IPS DF 6.9 (cell line): ENCODE measurements at regions not wholly inside any gene's neighbourhood (a gene's known extent, or its start where the extent isn't known, plus 50 kb on each side); places are given as distances from the start of the nearest gene placed in this dataset.

Source experiments
- DNase-seq: peaks from one replicate; pipeline ENCODE4 v3.0.0-alpha.2; 2013; ENCODE audit warnings: low read depth, low spot score
- H3K27ac ChIP-seq: one replicate; pipeline ENCODE4 v1.5.1; 2013; ENCODE audit warnings: low read length, control low read depth
- H3K27me3 ChIP-seq: 2 replicates; pipeline ENCODE4 v1.6.1; 2013; ENCODE audit warnings: mild to moderate bottlenecking, low read length; ENCODE audit not compliant: control insufficient read depth, insufficient read depth
- H3K36me3 ChIP-seq: 2 replicates; pipeline ENCODE4 v1.6.1; 2013; ENCODE audit warnings: low read length; ENCODE audit not compliant: control insufficient read depth, insufficient read depth
- H3K4me1 ChIP-seq: 2 replicates; pipeline ENCODE4 v1.6.1; 2013; ENCODE audit warnings: low read length; ENCODE audit not compliant: control insufficient read depth, insufficient read depth
- H3K4me3 ChIP-seq: 2 replicates; pipeline ENCODE4 v1.5.1; 2013; ENCODE audit warnings: mild to moderate bottlenecking, low read length
- H3K9me3 ChIP-seq: 2 replicates; pipeline ENCODE4 v1.6.1; 2013; ENCODE audit warnings: low read length, inconsistent platforms; ENCODE audit not compliant: control insufficient read depth, insufficient read depth
- WGBS: extraction: QIAGEN DNeasy Blood & Tissue Kit; methylation state at CpG from one replicate; pipeline ENCODE4 v1.1.7; 2013; ENCODE audit warnings: mixed read lengths, missing lambda C conversion rate; ENCODE audit not compliant: insufficient read length, insufficient coverage; 5-methylcytosine and 5-hydroxymethylcytosine counted together

DNA sequence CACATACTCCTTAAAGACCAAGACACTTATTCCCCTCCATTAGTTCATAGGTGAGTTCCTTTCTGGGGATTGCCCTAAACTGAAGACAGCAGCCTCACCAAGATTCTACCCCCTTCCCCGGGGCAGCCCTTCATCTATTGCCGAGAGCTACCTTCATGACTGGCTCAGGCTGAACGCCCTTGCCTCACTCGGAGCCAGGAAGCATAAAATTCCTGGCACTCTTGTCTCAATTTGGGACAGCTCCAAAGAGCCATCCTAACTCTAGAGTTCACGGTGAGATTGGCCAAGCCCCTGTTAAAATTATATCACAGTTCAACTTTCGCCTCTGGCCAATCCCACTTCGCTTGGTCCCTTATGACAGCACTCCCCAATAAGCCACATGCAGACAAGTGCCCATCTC lies 113.0 kb upstream of the PROX1 start:
- Histone ChIP-seq H3K4me1 (no peaks in the 10 kb centered on the region), H3K36me3 (no peaks in the 10 kb centered on the region), H3K4me3 (no peak overlapping the region), H3K27me3 (no peaks in the 10 kb centered on the region), H3K27ac (no peak overlapping the region), H3K9me3 (no peaks in the 10 kb centered on the region)
- DNase-seq = no peak
- WGBS = no CpG with 5 or more reads among the region's 7 CpGs

DNA sequence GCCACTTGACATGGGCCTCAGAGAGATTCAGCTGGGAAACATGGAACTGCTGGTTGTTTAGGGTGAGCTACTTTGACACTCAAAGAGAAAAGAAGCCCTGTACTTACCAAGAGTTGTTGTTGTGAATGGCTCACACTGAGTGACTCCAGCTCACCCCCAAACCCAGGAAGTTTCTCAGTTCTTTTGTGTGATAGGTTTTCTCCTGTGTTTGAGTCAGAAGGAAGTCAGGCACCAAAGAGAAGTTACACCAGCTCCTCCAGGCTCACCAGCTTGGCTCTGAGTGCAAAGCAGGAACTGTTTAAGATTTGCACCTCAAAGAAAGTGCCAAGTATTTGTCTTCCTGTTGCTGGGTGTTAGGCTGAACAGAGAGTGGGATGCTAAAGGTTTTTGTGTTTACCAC lies 111.2 kb upstream of the PROX1 start:
- no peak for DNase-seq
- no peak overlapping the region for H3K27ac ChIP-seq
- H3K36me3 ChIP-seq = no peaks in the 10 kb centered on the region
- no peaks in the 10 kb centered on the region for H3K27me3 ChIP-seq
- no peaks in the 10 kb centered on the region for H3K4me1 ChIP-seq
- no peaks in the 10 kb centered on the region for H3K9me3 ChIP-seq
- H3K4me3 ChIP-seq = no peak overlapping the region

DNA sequence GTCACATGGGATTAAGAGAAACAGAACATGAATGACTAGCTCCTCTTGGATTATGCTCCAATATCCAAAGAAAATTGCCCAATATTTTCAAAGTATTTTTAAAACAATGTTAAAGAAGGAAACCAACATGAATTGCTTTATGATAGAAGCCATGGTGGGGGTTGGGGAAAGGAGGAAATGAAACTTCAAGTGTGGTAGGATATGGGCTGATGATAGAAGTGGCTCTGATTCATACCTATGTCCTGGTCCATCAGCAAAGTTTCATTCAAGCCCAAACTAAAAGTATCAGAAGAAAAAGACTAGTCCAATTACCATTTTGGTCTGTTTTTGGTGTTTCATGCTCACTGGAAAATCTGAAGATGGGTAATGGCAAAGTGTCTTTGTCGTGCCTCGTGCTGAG lies 104.2 kb upstream of the PROX1 start:
- Histone ChIP-seq H3K4me1 (no peaks in the 10 kb centered on the region), H3K27ac (no peak overlapping the region), H3K9me3 (no peaks in the 10 kb centered on the region), H3K4me3 (no peak overlapping the region), H3K27me3 (no peaks in the 10 kb centered on the region), H3K36me3 (no peaks in the 10 kb centered on the region)
- no peak for DNase-seq
- WGBS = no CpG with 5 or more reads among the region's 2 CpGs

DNA sequence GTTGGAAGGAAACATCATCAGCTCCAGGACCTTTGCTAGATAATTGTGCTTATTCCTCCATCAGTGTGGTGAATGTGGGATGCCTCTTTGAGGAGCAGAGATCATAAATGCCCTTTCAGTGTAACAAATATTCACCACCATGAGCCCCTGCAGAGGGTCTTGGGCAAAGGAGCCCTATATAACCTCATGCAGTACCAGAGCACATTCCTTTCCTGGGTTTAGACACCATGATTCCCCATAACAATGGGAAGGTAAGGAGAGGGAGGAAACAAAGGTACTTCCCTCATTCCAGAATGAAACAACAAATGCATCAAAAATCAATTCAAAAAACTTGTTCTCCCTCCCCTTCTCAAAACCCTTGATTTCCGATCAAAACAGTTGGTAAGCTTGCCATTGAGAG lies 103.4 kb upstream of the PROX1 start:
- H3K4me1 ChIP-seq = no peaks in the 10 kb centered on the region
- no peaks in the 10 kb centered on the region for H3K9me3 ChIP-seq
- H3K36me3 ChIP-seq = no peaks in the 10 kb centered on the region
- no peak overlapping the region for H3K4me3 ChIP-seq
- WGBS = no CpG with 5 or more reads among the region's 1 CpG
- H3K27me3 ChIP-seq = no peaks in the 10 kb centered on the region
- no peak for DNase-seq
- H3K27ac ChIP-seq = no peak overlapping the region

DNA sequence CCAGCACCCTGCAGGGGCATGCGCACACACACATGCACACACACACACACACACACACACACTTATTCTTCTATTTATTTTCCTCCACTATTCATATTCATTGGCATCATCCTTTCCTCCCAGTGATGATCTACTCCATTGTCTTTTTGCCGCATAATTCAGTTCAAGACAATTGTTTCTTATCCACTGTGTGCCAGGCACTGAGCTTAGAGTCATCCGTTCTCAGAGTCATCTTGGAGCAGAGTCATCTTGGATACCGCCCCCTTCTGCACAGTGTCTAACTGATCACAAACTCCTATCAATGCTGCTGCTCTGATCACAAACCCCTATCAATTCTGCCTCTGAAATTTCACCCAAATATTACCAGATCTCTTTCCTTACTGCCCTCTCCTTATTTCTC lies 102.8 kb upstream of the PROX1 start:
- Histone ChIP-seq H3K27ac (no peak overlapping the region), H3K9me3 (no peaks in the 10 kb centered on the region), H3K27me3 (no peaks in the 10 kb centered on the region), H3K36me3 (no peaks in the 10 kb centered on the region), H3K4me1 (no peaks in the 10 kb centered on the region), H3K4me3 (no peak overlapping the region)
- no CpG with 5 or more reads among the region's 4 CpGs for WGBS
- DNase-seq = no peak

DNA sequence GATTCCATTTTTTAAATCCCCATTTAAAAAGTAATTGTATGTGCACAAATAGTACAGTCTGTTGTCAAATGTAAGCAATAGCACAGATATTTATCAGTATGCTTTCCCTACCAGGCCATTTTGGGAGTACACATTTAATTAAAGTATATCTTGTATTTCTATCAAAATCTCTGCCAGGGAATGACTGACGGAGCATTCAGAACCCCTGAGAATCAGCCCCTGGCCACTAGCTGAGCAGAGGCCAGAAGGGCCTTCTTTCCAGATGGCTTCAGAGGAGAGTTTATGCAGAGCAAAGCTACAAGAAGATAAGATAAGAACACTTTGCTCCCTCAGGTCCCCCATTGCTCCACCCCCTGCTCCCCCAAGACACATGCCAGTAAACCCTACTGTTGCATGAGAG lies 99.9 kb upstream of the PROX1 start:
- no CpG with 5 or more reads among the region's 1 CpG for WGBS
- H3K27me3 ChIP-seq = no peaks in the 10 kb centered on the region
- no peak for DNase-seq

DNA sequence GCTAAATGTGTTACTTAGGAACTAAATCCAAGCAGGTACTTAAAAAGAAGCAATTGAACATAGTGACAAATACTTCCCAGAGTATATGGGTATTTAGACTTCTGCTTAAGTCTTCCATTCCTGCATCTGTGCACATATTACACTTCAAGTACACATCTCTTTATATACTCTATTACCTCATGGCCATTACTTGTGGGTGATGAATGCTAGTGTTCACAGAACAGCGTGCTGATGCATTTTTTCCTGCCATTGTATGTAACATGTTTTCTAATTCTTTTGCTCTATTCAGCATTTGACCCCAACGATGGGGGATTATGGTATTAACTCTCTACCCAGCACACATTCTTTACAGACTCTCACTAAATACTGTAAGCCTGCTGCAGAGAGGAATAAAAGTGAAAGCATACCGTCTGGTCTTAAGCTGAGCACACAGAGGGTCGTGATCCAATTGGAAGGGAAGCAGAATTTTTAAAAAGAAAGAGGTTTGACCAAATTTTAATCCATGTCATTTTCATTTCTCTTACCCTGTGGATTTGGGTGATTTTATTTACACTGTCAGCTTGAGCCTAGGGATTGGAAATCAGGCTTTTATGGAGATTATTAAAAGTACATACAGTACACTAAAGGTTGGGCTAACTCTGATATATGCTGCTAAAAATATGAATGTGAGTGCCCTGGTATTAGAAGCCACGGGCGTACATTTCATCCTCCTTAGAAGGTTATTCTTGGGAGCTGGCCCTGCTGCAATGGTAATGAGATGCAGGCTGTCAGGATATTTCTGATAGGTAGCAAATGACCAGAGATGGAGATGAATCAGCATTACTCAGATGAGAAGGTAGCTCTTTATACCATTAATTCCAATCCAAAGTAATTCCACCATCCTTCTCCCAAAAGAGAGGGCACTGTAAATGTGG lies 95.5 kb upstream of the PROX1 start:
- no peak for DNase-seq
- H3K9me3 ChIP-seq = no peaks in the 10 kb centered on the region
- no peaks in the 10 kb centered on the region for H3K4me1 ChIP-seq
- H3K36me3 ChIP-seq = no peaks in the 10 kb centered on the region
- no peak overlapping the region for H3K27ac ChIP-seq
- H3K27me3 ChIP-seq = no peaks in the 10 kb centered on the region
- no CpG with 5 or more reads among the region's 6 CpGs for WGBS
- no peak overlapping the region for H3K4me3 ChIP-seq

More for the DNA sequence above, 99.9 kb upstream of the PROX1 start:
- Histone ChIP-seq H3K36me3 (no peaks in the 10 kb centered on the region), H3K27ac (no peak overlapping the region), H3K4me1 (no peaks in the 10 kb centered on the region), H3K4me3 (no peak overlapping the region), H3K9me3 (no peaks in the 10 kb centered on the region)

DNA sequence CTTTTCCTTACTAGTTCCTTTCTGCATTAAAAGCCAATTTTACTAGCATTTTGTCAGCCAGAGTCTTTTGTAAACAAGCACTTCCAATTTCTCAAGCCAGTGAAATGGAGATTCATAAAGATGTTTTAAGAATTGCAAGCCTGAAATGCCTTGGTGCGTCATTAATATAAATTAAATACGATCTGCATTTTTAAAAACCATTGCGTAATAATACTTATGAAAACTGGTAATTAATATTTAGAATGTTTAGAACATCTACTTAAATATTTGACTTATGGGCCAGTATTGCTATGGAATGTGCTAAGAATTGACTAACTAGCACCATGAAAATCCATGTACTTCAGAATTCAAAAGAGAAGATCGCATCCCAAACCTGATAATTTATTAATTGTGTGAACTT lies 89.1 kb upstream of the PROX1 start:
- Histone ChIP-seq H3K36me3 (no peaks in the 10 kb centered on the region), H3K27me3 (no peaks in the 10 kb centered on the region), H3K4me1 (no peaks in the 10 kb centered on the region), H3K27ac (no peak overlapping the region), H3K9me3 (no peaks in the 10 kb centered on the region), H3K4me3 (no peak overlapping the region)
- no CpG with 5 or more reads among the region's 4 CpGs for WGBS
- DNase-seq = no peak

DNA sequence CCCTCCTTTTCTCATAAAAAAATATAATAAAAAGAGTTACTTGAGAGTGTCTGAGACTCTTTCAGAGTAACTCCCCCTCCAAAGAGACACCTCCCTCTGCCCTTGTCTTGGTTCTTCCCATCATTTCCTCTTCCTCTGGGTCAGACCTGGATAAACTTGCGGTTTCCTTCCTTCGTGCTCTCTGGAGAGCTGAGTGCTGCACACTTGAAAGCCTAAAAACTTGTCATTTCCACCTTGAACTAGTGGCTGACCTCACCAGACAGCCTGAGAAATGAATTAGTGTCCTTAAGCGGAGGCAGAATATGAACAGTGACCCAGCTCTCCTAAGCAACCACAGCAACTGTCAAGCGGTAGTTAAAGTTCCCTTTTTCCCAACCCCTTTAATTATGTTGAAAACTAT lies 88.4 kb upstream of the PROX1 start:
- Histone ChIP-seq H3K4me3 (no peak overlapping the region), H3K27me3 (no peaks in the 10 kb centered on the region), H3K36me3 (no peaks in the 10 kb centered on the region), H3K9me3 (no peaks in the 10 kb centered on the region), H3K27ac (no peak overlapping the region), H3K4me1 (no peaks in the 10 kb centered on the region)
- WGBS = no CpG with 5 or more reads among the region's 4 CpGs
- no peak for DNase-seq

DNA sequence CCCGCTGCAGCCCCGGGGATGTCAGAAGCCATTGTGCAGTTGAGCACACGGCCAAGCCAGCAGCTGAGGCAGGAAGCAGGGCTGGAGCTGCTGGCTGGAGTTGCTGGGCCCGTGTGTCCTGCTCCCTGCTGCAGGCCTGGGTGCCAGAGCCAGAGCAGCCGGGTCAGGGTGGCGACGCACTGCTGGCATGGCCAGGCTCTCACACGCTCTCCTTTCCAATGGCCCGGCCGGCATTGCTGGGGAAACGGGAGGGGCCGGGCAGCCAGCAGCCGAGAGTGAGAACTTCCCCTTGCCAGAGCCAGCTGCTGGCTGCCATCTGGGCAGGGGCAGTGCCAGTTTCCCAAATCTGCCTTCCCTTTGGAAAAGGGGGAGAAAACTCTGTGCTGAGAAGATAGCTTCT lies 82.4 kb upstream of the PROX1 start:
- H3K4me1 ChIP-seq = no peaks in the 10 kb centered on the region
- no peaks in the 10 kb centered on the region for H3K36me3 ChIP-seq
- H3K27me3 ChIP-seq = no peaks in the 10 kb centered on the region
- H3K4me3 ChIP-seq = no peak overlapping the region
- no peak overlapping the region for H3K27ac ChIP-seq
- no CpG with 5 or more reads among the region's 13 CpGs for WGBS
- H3K9me3 ChIP-seq = no peaks in the 10 kb centered on the region
- no peak for DNase-seq

DNA sequence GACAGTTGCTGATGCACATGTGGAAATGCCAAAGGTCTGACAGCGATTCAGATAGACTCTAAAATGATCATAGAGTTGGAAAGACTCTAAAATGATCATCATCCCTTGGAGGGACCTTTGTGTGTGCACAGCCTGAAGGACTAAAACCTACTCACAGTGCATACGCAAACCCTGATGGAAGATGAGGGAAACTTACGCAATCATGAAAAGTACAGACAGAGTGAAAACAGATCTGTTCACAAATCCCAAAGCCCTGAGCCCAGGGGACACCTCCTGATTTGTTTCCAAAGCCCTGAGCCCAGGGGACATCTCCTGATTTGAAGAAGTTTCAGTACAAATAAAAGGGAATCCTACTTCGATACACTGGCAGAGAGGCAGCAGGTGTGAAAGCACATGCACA lies 79.3 kb upstream of the PROX1 start:
- no peaks in the 10 kb centered on the region for H3K27me3 ChIP-seq
- no peaks in the 10 kb centered on the region for H3K4me1 ChIP-seq
- no peak for DNase-seq
- no peaks in the 10 kb centered on the region for H3K36me3 ChIP-seq
- no peak overlapping the region for H3K4me3 ChIP-seq
- no peak overlapping the region for H3K27ac ChIP-seq
- WGBS = no CpG with 5 or more reads among the region's 4 CpGs
- H3K9me3 ChIP-seq = no peaks in the 10 kb centered on the region
